Progenitor cell of endocrine pancreas (in vitro differentiated cells): ENCODE measurements at regions not wholly inside any gene's neighbourhood (a gene's known extent, or its start where the extent isn't known, plus 50 kb on each side); places are given as distances from the start of the nearest gene placed in this dataset.

ENCODE experiments used
- DNase-seq: peaks from one replicate; pipeline ENCODE4 v3.0.0; 2021; ENCODE audit warnings: low spot score; ENCODE audit not compliant: unreplicated experiment
- H3K27ac Mint-ChIP-seq: 2 replicates; pipeline ENCODE4 v1.8.0; 2021; ENCODE audit warnings: mild to moderate bottlenecking, moderate library complexity, mixed read lengths
- H3K27me3 Mint-ChIP-seq: 2 replicates; pipeline ENCODE4 v1.8.0; 2021; ENCODE audit warnings: mixed read lengths
- H3K36me3 Mint-ChIP-seq: 2 replicates; pipeline ENCODE4 v1.8.0; 2022; ENCODE audit warnings: mixed read lengths; ENCODE audit not compliant: insufficient read depth
- H3K4me1 Mint-ChIP-seq: 2 replicates; pipeline ENCODE4 v1.8.0; 2021; ENCODE audit warnings: low read depth, mixed read lengths
- H3K4me3 Mint-ChIP-seq: 2 replicates; pipeline ENCODE4 v1.8.0; 2021; ENCODE audit warnings: low read depth, mild to moderate bottlenecking, moderate library complexity, mixed read lengths
- H3K9me3 Mint-ChIP-seq: 2 replicates; pipeline ENCODE4 v1.8.0; 2021; ENCODE audit warnings: low read depth, mixed read lengths
- CTCF ChIP-seq: fragments of 200-600 bp; sonication (generic); IDR thresholded peaks from one replicate; pipeline ENCODE4 v1.5.0; 2021; ENCODE audit warnings: antibody characterized with exemption, mild to moderate bottlenecking; ENCODE audit not compliant: unreplicated experiment

GRCh38 chr7:124557101-124557500 is 208.5 kb downstream of the GPR37 start:
- no peak for TF ChIP-seq CTCF
- Mint-ChIP-seq H3K27me3 (no peaks in the 10 kb centered on the region), H3K9me3 (no peaks in the 10 kb centered on the region), H3K36me3 (no peaks in the 10 kb centered on the region), H3K4me1 (no peaks in the 10 kb centered on the region), H3K27ac (no peak overlapping the region), H3K4me3 (no peak overlapping the region)
- no peak for DNase-seq

- DNase-seq: no peak
- H3K36me3 Mint-ChIP-seq: no peaks in the 10 kb centered on the region
- H3K4me1 Mint-ChIP-seq: no peaks in the 10 kb centered on the region
- no peaks in the 10 kb centered on the region for H3K27me3 Mint-ChIP-seq
- no peak overlapping the region for H3K4me3 Mint-ChIP-seq
- TF ChIP-seq CTCF: no peak
- H3K27ac Mint-ChIP-seq: no peak overlapping the region
- H3K9me3 Mint-ChIP-seq: no peaks in the 10 kb centered on the region
These were observed 212.1 kb downstream of the GPR37 start for GRCh38 chr7:124553502-124553901.

- H3K9me3 Mint-ChIP-seq: no peaks in the 10 kb centered on the region
- TF ChIP-seq CTCF: no peak
- DNase-seq: no peak
- no peaks in the 10 kb centered on the region for H3K4me1 Mint-ChIP-seq
- no peaks in the 10 kb centered on the region for H3K36me3 Mint-ChIP-seq
- H3K27ac Mint-ChIP-seq: no peak overlapping the region
- H3K4me3 Mint-ChIP-seq: no peak overlapping the region
- H3K27me3 Mint-ChIP-seq: no peaks in the 10 kb centered on the region
These were observed 213.4 kb downstream of the GPR37 start for GRCh38 chr7:124552217-124552616.

GRCh38 chr7:124550036-124550435 is 215.6 kb downstream of the GPR37 start:
- DNase-seq: no peak
- no peak for TF ChIP-seq CTCF
- no peaks in the 10 kb centered on the region for H3K4me1 Mint-ChIP-seq
- H3K36me3 Mint-ChIP-seq: no peaks in the 10 kb centered on the region
- H3K4me3 Mint-ChIP-seq: no peak overlapping the region
- no peaks in the 10 kb centered on the region for H3K27me3 Mint-ChIP-seq
- H3K27ac Mint-ChIP-seq: no peak overlapping the region
- H3K9me3 Mint-ChIP-seq: no peaks in the 10 kb centered on the region

GRCh38 chr7:124542476-124542875 is 223.1 kb downstream of the GPR37 start:
- no peak for TF ChIP-seq CTCF
- DNase-seq: no peak
- Mint-ChIP-seq H3K9me3 (no peaks in the 10 kb centered on the region), H3K27ac (no peak overlapping the region), H3K27me3 (no peaks in the 10 kb centered on the region), H3K36me3 (no peaks in the 10 kb centered on the region), H3K4me1 (no peaks in the 10 kb centered on the region), H3K4me3 (no peak overlapping the region)
